ENCODE measurements at regions not wholly inside any gene's neighbourhood (a gene's known extent, or its start where the extent isn't known, plus 50 kb on each side); places are given as distances from the start of the nearest gene placed in this dataset.

GRCh38 chr4:124869961-124870495 is 157.5 kb upstream of the ANKRD50 start:
- DNase-seq (ENCODE audit: low read depth in 1 of 2, low spot score in 2 of 2) (no peak), FAIRE-seq (no peak)
- H2AFZ ChIP-seq (ENCODE audit: low read length): peak overlapping the region; percentile 37; the same call in 1 of the 2 replicates
- H3K9me3 ChIP-seq (ENCODE audit: insufficient read depth in 2 of 2, low read depth in 1 of 2, low read length in 1 of 2): no peaks in the 10 kb centered on the region; a peak in 1 of 4 replicates
- H4K91ac ChIP-seq (replicated peaks; ENCODE audit: insufficient read length, low read length): no peak overlapping the region
- no peak overlapping the region for H2BK12ac ChIP-seq (ENCODE audit: low read depth, low read length)
- H3K4me2 ChIP-seq (ENCODE audit: insufficient read depth in 1 of 2, low read depth in 2 of 2, low read length in 2 of 2): no peak overlapping the region
- no peak overlapping the region for H2BK15ac ChIP-seq (ENCODE audit: low read length)
- no peak overlapping the region for H2BK20ac ChIP-seq (ENCODE audit: low read length)
- no peak overlapping the region for H2BK120ac ChIP-seq (replicated peaks; ENCODE audit: low read depth, low read length)
- no peaks in the 10 kb centered on the region for H3K36me3 ChIP-seq (ENCODE audit: control insufficient read depth in 2 of 4, insufficient read depth in 4 of 4, low read length in 3 of 4)
- H3K79me2 ChIP-seq (ENCODE audit: control insufficient read depth in 1 of 2, insufficient read depth in 2 of 2, low read length in 2 of 2): no peaks in the 10 kb centered on the region
- H3K9ac ChIP-seq (replicated peaks in 1 of 4; ENCODE audit: extremely low read depth in 1 of 4, low read depth in 3 of 4, low read length in 3 of 4): no peak overlapping the region
- H4K8ac ChIP-seq (ENCODE audit: extremely low read depth, insufficient read depth, low read length): no peak overlapping the region
- no peak overlapping the region for H3K14ac ChIP-seq (ENCODE audit: insufficient read length)
- no peak overlapping the region for H3K18ac ChIP-seq (ENCODE audit: extremely low read depth, low read length)
- H3K4me1 ChIP-seq (replicated peaks in 1 of 4; ENCODE audit: control insufficient read depth in 3 of 4, insufficient read depth in 4 of 4, low read length in 3 of 4): peaks cover 0 to 11% (median 5%) of the 10 kb centered on the region in 4 experiments; a peak in 5 of 7 replicates
- 92% methylated on average over 6 of the region's 6 CpGs; no CpG with 5 or more reads in 1 of the 2 experiments for WGBS, 2 experiments (ENCODE audit: extremely low coverage in 1 of 2, insufficient coverage in 1 of 2, insufficient read length in 1 of 2, insufficient replicate concordance in 2 of 2, low coverage in 1 of 2, low lambda C conversion rate in 2 of 2, missing lambda C conversion rate in 1 of 2)
- no peak overlapping the region for H2AK5ac ChIP-seq (ENCODE audit: low read depth, low read length)
- no peak overlapping the region for H3K4ac ChIP-seq (replicated peaks; ENCODE audit: insufficient read length, low read depth, low read length)
- no peaks in the 10 kb centered on the region for H4K20me1 ChIP-seq (replicated peaks in 1 of 2; ENCODE audit: control insufficient read depth in 1 of 2, insufficient read depth in 2 of 2, low read length in 2 of 2)
- H2BK5ac ChIP-seq (ENCODE audit: low read depth, low read length): no peak overlapping the region
- no peaks in the 10 kb centered on the region for H3K23me2 ChIP-seq (ENCODE audit: low read depth, low read length)
- H3K27ac ChIP-seq (ENCODE audit: low read depth, low read length): no peak overlapping the region
- no peak overlapping the region for H4K5ac ChIP-seq (ENCODE audit: insufficient read length, low read depth, low read length)
- H3K4me3 ChIP-seq (ENCODE audit: extremely low read depth in 1 of 4, insufficient read depth in 2 of 4, low read depth in 3 of 4, low read length in 4 of 4): no peak overlapping the region
- POLR2A ChIA-PET (ENCODE audit: partially characterized antibody): no interaction called here
- 0 out of 7 replicates have a peak, but pooled peaks cover 0 to under 1% (median 0%) of the 10 kb centered on the region in 4 experiments for H3K27me3 ChIP-seq (replicated peaks in 1 of 4; ENCODE audit: control insufficient read depth in 3 of 4, extremely low read depth in 1 of 4, insufficient read depth in 3 of 4, low read length in 3 of 4)
- H3K56ac ChIP-seq (replicated peaks; ENCODE audit: insufficient read length, low read depth, low read length): no peak overlapping the region
- CTCF ChIA-PET (ENCODE audit: partially characterized antibody): interaction anchor here (1.4 kb wide), 1 partner anchor 13 kb away, joined by 3 read pairs; no protein-coding TSS in a partner anchor
- H3K79me1 ChIP-seq (ENCODE audit: low read depth, low read length): no peaks in the 10 kb centered on the region
- no peak overlapping the region for H3K23ac ChIP-seq (ENCODE audit: insufficient read length)
- TF ChIP-seq EZH2 (IDR thresholded peaks at IDR 0.05; ENCODE audit: low read depth, low read length, severe bottlenecking) (no peak), TAF1 (IDR thresholded peaks at IDR 0.05; ENCODE audit: low read depth, low read length) (no peak), CREB1 (IDR thresholded peaks at IDR 0.05) (no peak), SUZ12 (IDR thresholded peaks at IDR 0.05; ENCODE audit: low read length) (no peak), TCF12 (IDR thresholded peaks at IDR 0.05; ENCODE audit: low read depth, low read length) (no peak), CBX8 (IDR thresholded peaks at IDR 0.05; ENCODE audit: borderline replicate concordance, low read depth, low read length) (no peak), KDM1A (IDR thresholded peaks at IDR 0.05; ENCODE audit: borderline replicate concordance, low read length) (no peak), GABPA (IDR thresholded peaks at IDR 0.05; ENCODE audit: borderline replicate concordance, insufficient read depth, low read length) (no peak), ASH2L (IDR thresholded peaks at IDR 0.05; ENCODE audit: low read length) (no peak), NRF1 (IDR thresholded peaks at IDR 0.05; ENCODE audit: low read depth, low read length) (no peak)

All from H1 (cell line).